GM12878 (cell line): ENCODE measurements at regions not wholly inside any gene's neighbourhood (a gene's known extent, or its start where the extent isn't known, plus 50 kb on each side); places are given as distances from the start of the nearest gene placed in this dataset.

Experiments
- ATAC-seq: fragments of 200-7000 bp; cut with Tn5 transposase; 3 replicates; pipeline ENCODE4 v1.9.1; 2020; ENCODE audit warnings: mild to moderate bottlenecking, moderate library complexity
- BruUV-seq: library from RNA; stranded (reverse); fragments of 400-500 nt; replicated peaks from 2 replicates; lab custom pipeline; 2021; lab: Mats Ljungman, UMichigan
- CTCF ChIA-PET: fragments of 300-600 bp; sonication (Branson Sonifier 250); formaldehyde crosslinking; extraction: SDS; loops from one replicate; lab custom pipeline; 2021; ENCODE audit warnings: inconsistent platforms; lab: Yijun Ruan, JAX
- POLR2A ChIA-PET: fragments of 350-600 bp; formaldehyde crosslinking; extraction: SDS; loops from one replicate; lab custom pipeline; 2021; ENCODE audit warnings: inconsistent platforms; lab: Charles Lee
- RAD21 ChIA-PET: fragments of 300-600 bp; sonication (Branson Sonifier 250); formaldehyde crosslinking; loops from one replicate; lab custom pipeline; 2023; ENCODE audit warnings: antibody characterized with exemption; ENCODE audit not compliant: unreplicated experiment; lab: Charles Lee
- SMC1A ChIA-PET: fragments of 300-600 bp; sonication (Branson Sonifier 250); formaldehyde crosslinking; loops from one replicate; lab custom pipeline; 2023; ENCODE audit not compliant: unreplicated experiment, uncharacterized antibody; lab: Charles Lee
- DNase-seq: peaks from one replicate; pipeline ENCODE4 v3.0.0-alpha.2; 2011; ENCODE audit warnings: low read depth, low spot score
- FAIRE-seq: peaks from 3 replicates; lab custom pipeline; 2011; peaks lifted over from hg19 to GRCh38; lab: Jason Lieb, UNC
- H2AFZ ChIP-seq: 2 replicates; pipeline ENCODE4 v1.6.0; 2011; ENCODE audit warnings: low read depth, low read length, control low read depth; ENCODE audit not compliant: control insufficient read depth
- H3K27ac ChIP-seq: 2 replicates; pipeline ENCODE4 v1.5.1; 2011; ENCODE audit warnings: control low read depth; ENCODE audit not compliant: control insufficient read depth, insufficient read depth
- H3K27me3 ChIP-seq, 2 experiments: replicated peaks in 1 of 2; 2 replicates each; pipeline versions ENCODE4 v1.6.0 to v1.6.1; 2011; ENCODE audit warnings: low read length in 1 of 2; ENCODE audit not compliant: control insufficient read depth in 2 of 2, insufficient read depth in 2 of 2
- H3K36me3 ChIP-seq, 2 experiments: 2 replicates each; pipeline ENCODE4 v1.5.1; 2011; ENCODE audit warnings: low read length in 1 of 2; ENCODE audit not compliant: control insufficient read depth in 2 of 2, insufficient read depth in 2 of 2
- H3K4me1 ChIP-seq: 2 replicates; pipeline ENCODE4 v1.6.1; 2011; ENCODE audit warnings: mild to moderate bottlenecking, low read length, moderate library complexity, mixed read lengths; ENCODE audit not compliant: control insufficient read depth, insufficient read depth
- H3K4me2 ChIP-seq: 2 replicates; pipeline ENCODE4 v1.6.0; 2011; ENCODE audit warnings: control low read depth; ENCODE audit not compliant: control insufficient read depth, insufficient read depth
- H3K4me3 ChIP-seq: fragments of 200-600 bp; sonication (generic); 2 replicates; pipeline ENCODE4 v1.5.1; 2016
- H3K79me2 ChIP-seq: 2 replicates; pipeline ENCODE4 v1.6.0; 2011; ENCODE audit warnings: low read length; ENCODE audit not compliant: control insufficient read depth, insufficient read depth
- H3K9ac ChIP-seq: 2 replicates; pipeline ENCODE4 v1.8.0; 2011; ENCODE audit warnings: low read length, control low read depth, mixed read lengths; ENCODE audit not compliant: control insufficient read depth, insufficient read depth
- H3K9me3 ChIP-seq: replicated peaks from 3 replicates; pipeline ENCODE4 v1.5.1; 2011; ENCODE audit warnings: mild to moderate bottlenecking, low read length; ENCODE audit not compliant: control insufficient read depth, insufficient read depth
- H4K20me1 ChIP-seq: 2 replicates; pipeline ENCODE4 v1.6.0; 2011; ENCODE audit not compliant: control insufficient read depth, insufficient read depth
- CBX5 ChIP-seq: sonication (generic); IDR thresholded peaks from 2 replicates; pipeline ENCODE4 v1.6.1; 2016; ENCODE audit warnings: low read depth, moderate library complexity, mild to moderate bottlenecking, inconsistent platforms
- FOXM1 ChIP-seq: IDR thresholded peaks from 2 replicates; pipeline ENCODE4 v1.6.1; 2012; ENCODE audit warnings: low read depth, mild to moderate bottlenecking, inconsistent platforms, low read length, moderate library complexity
- HDAC2 ChIP-seq: fragments of 200-600 bp; sonication (generic); IDR thresholded peaks from 2 replicates; pipeline ENCODE4 v1.6.1; 2017
- IRF3 ChIP-seq: fragments of 450-650 bp; IDR thresholded peaks from 2 replicates; pipeline ENCODE4 v1.6.1; 2014; ENCODE audit warnings: mild to moderate bottlenecking
- JUND ChIP-seq: IDR thresholded peaks from 2 replicates; pipeline ENCODE4 v1.6.1; 2012; ENCODE audit warnings: low read depth, mild to moderate bottlenecking, low read length, improper control_type of control experiment, moderate library complexity
- KLF5 ChIP-seq: fragments of 450-650 bp; IDR thresholded peaks from 2 replicates; pipeline ENCODE4 v1.6.1; 2014; ENCODE audit warnings: mild to moderate bottlenecking; ENCODE audit not compliant: partially characterized antibody
- PKNOX1 ChIP-seq: fragments of 450-650 bp; IDR thresholded peaks from 2 replicates; pipeline ENCODE4 v1.6.1; 2016; ENCODE audit warnings: mild to moderate bottlenecking
- POLR2AphosphoS2 ChIP-seq: IDR thresholded peaks from 2 replicates; pipeline ENCODE4 v1.6.1; 2011; ENCODE audit warnings: low read depth, mild to moderate bottlenecking, low read length, improper control_type of control experiment, moderate library complexity
- RAD21 ChIP-seq: IDR thresholded peaks from 2 replicates; pipeline ENCODE4 v1.6.1; 2011; ENCODE audit warnings: mild to moderate bottlenecking, low read depth, low read length, moderate library complexity; ENCODE audit not compliant: insufficient read depth
- RCOR1 ChIP-seq: conservative IDR thresholded peaks from 2 replicates; pipeline ENCODE4 v1.6.1; 2012; ENCODE audit warnings: low read depth, low read length, improper control_type of control experiment
- RFX5 ChIP-seq: IDR thresholded peaks from 2 replicates; pipeline ENCODE4 v1.6.1; 2011; ENCODE audit warnings: low read depth, low read length, improper control_type of control experiment
- SMAD5 ChIP-seq: IDR thresholded peaks from 2 replicates; pipeline ENCODE4 v1.6.1; 2016; ENCODE audit warnings: antibody characterized with exemption, low read depth
- SPI1 ChIP-seq: IDR thresholded peaks from 2 replicates; pipeline ENCODE4 v1.6.1; 2011; ENCODE audit warnings: low read depth, mild to moderate bottlenecking, low read length, moderate library complexity, borderline replicate concordance; ENCODE audit not compliant: insufficient read depth
- SREBF2 ChIP-seq: IDR thresholded peaks from 2 replicates; pipeline ENCODE4 v1.6.1; 2012; ENCODE audit warnings: mild to moderate bottlenecking, low read length
- SRF ChIP-seq, 2 experiments: IDR thresholded peaks; 2 replicates each; pipeline ENCODE4 v1.6.1; 2011; ENCODE audit warnings: low read depth in 2 of 2, low read length in 2 of 2, mild to moderate bottlenecking in 1 of 2, moderate library complexity in 1 of 2
- SUZ12 ChIP-seq: fragments of 200-600 bp; sonication (generic); IDR thresholded peaks from one replicate; pipeline ENCODE4 v1.6.1; 2018; ENCODE audit warnings: antibody characterized with exemption, mild to moderate bottlenecking; ENCODE audit not compliant: unreplicated experiment
- ZNF592 ChIP-seq: fragments of 450-650 bp; IDR thresholded peaks from 2 replicates; pipeline ENCODE4 v1.6.1; 2017; ENCODE audit warnings: mild to moderate bottlenecking, moderate library complexity
- ZNF622 ChIP-seq: fragments of 450-650 bp; IDR thresholded peaks from 2 replicates; pipeline ENCODE4 v1.6.1; 2017; ENCODE audit warnings: mild to moderate bottlenecking, inconsistent platforms
- WGBS: methylation state at CpG from one replicate; pipeline ENCODE4 v1.1.6; 2016; ENCODE audit warnings: low lambda C conversion rate; ENCODE audit not compliant: insufficient replicate concordance, insufficient coverage; ENCODE audit errors: missing lambda C conversion rate; 5-methylcytosine and 5-hydroxymethylcytosine counted together
- in situ Hi-C: fragments of 300-500 bp; cut with MboI; formaldehyde crosslinking; loops from 9 replicates; pipeline ENCODE4 v1.14.3; 2018; ENCODE audit warnings: mixed read lengths
- intact Hi-C: fragments of 100-400 bp; cut with micrococcal nuclease; formaldehyde crosslinking; loops from one replicate; pipeline ENCODE4 v1.14.2; 2022; ENCODE audit not compliant: unreplicated experiment

GRCh38 chr10:93225938-93226337, 152.2 kb downstream of the CYP26A1 start (continued):
- TF ChIP-seq ZNF592 (no peak), SMAD5 (no peak), SREBF2 (no peak), RAD21 (no peak), PKNOX1 (no peak), HDAC2 (no peak)

- BruUV-seq = no TSS peak
- Histone ChIP-seq H3K9me3 (no peaks in the 10 kb centered on the region), H3K36me3 (no peaks in the 10 kb centered on the region), H3K79me2 (no peaks in the 10 kb centered on the region), H3K4me1 (no peaks in the 10 kb centered on the region), H3K27me3 (peaks cover 0 to 3% of the 10 kb centered on the region in 2 experiments; a peak in 2 of 4 replicates), H3K4me2 (no peak overlapping the region), H3K27ac (no peak overlapping the region), H4K20me1 (no peaks in the 10 kb centered on the region), H2AFZ (no peak overlapping the region), H3K4me3 (no peak overlapping the region), H3K9ac (no peak overlapping the region)
- 26% methylated on average over 2 of the region's 2 CpGs for WGBS
- ChIA-PET POLR2A (no interaction called here), SMC1A (no interaction called here), CTCF (no interaction called here), RAD21 (no interaction called here)
- no peak for ATAC-seq
- in situ Hi-C loops (no loop called here), intact Hi-C loops (no loop called here)
- FAIRE-seq = no peak
- no peak for DNase-seq
- TF ChIP-seq SPI1 (no peak), FOXM1 (no peak), SRF (IDR thresholded peaks at IDR 0.05; ENCODE audit: low read depth in 2 of 2, low read length in 2 of 2) (no peak), KLF5 (no peak), RFX5 (no peak), SUZ12 (no peak), POLR2AphosphoS2 (no peak), JUND (no peak), IRF3 (no peak), RCOR1 (no peak), ZNF622 (no peak), CBX5 (no peak)
Observed at GRCh38 chr10:93226619-93227018, 152.9 kb downstream of the CYP26A1 start.
